GM12878 (cell line): ENCODE measurements at regions not wholly inside any gene's neighbourhood (a gene's known extent, or its start where the extent isn't known, plus 50 kb on each side); places are given as distances from the start of the nearest gene placed in this dataset.

Experiments
- ATAC-seq: fragments of 200-7000 bp; cut with Tn5 transposase; 3 replicates; pipeline ENCODE4 v1.9.1; 2020; ENCODE audit warnings: mild to moderate bottlenecking, moderate library complexity
- BruUV-seq: library from RNA; stranded (reverse); fragments of 400-500 nt; replicated peaks from 2 replicates; lab custom pipeline; 2021; lab: Mats Ljungman, UMichigan
- CTCF ChIA-PET: fragments of 300-600 bp; sonication (Branson Sonifier 250); formaldehyde crosslinking; extraction: SDS; loops from one replicate; lab custom pipeline; 2021; ENCODE audit warnings: inconsistent platforms; lab: Yijun Ruan, JAX
- POLR2A ChIA-PET: fragments of 350-600 bp; formaldehyde crosslinking; extraction: SDS; loops from one replicate; lab custom pipeline; 2021; ENCODE audit warnings: inconsistent platforms; lab: Charles Lee
- RAD21 ChIA-PET: fragments of 300-600 bp; sonication (Branson Sonifier 250); formaldehyde crosslinking; loops from one replicate; lab custom pipeline; 2023; ENCODE audit warnings: antibody characterized with exemption; ENCODE audit not compliant: unreplicated experiment; lab: Charles Lee
- SMC1A ChIA-PET: fragments of 300-600 bp; sonication (Branson Sonifier 250); formaldehyde crosslinking; loops from one replicate; lab custom pipeline; 2023; ENCODE audit not compliant: unreplicated experiment, uncharacterized antibody; lab: Charles Lee
- DNase-seq: peaks from one replicate; pipeline ENCODE4 v3.0.0-alpha.2; 2011; ENCODE audit warnings: low read depth, low spot score
- FAIRE-seq: peaks from 3 replicates; lab custom pipeline; 2011; peaks lifted over from hg19 to GRCh38; lab: Jason Lieb, UNC
- H2AFZ ChIP-seq: 2 replicates; pipeline ENCODE4 v1.6.0; 2011; ENCODE audit warnings: low read depth, low read length, control low read depth; ENCODE audit not compliant: control insufficient read depth
- H3K27ac ChIP-seq: 2 replicates; pipeline ENCODE4 v1.5.1; 2011; ENCODE audit warnings: control low read depth; ENCODE audit not compliant: control insufficient read depth, insufficient read depth
- H3K27me3 ChIP-seq, 2 experiments: replicated peaks in 1 of 2; 2 replicates each; pipeline versions ENCODE4 v1.6.0 to v1.6.1; 2011; ENCODE audit warnings: low read length in 1 of 2; ENCODE audit not compliant: control insufficient read depth in 2 of 2, insufficient read depth in 2 of 2
- H3K36me3 ChIP-seq, 2 experiments: 2 replicates each; pipeline ENCODE4 v1.5.1; 2011; ENCODE audit warnings: low read length in 1 of 2; ENCODE audit not compliant: control insufficient read depth in 2 of 2, insufficient read depth in 2 of 2
- H3K4me1 ChIP-seq: 2 replicates; pipeline ENCODE4 v1.6.1; 2011; ENCODE audit warnings: mild to moderate bottlenecking, low read length, moderate library complexity, mixed read lengths; ENCODE audit not compliant: control insufficient read depth, insufficient read depth
- H3K4me2 ChIP-seq: 2 replicates; pipeline ENCODE4 v1.6.0; 2011; ENCODE audit warnings: control low read depth; ENCODE audit not compliant: control insufficient read depth, insufficient read depth
- H3K4me3 ChIP-seq: fragments of 200-600 bp; sonication (generic); 2 replicates; pipeline ENCODE4 v1.5.1; 2016
- H3K79me2 ChIP-seq: 2 replicates; pipeline ENCODE4 v1.6.0; 2011; ENCODE audit warnings: low read length; ENCODE audit not compliant: control insufficient read depth, insufficient read depth
- H3K9ac ChIP-seq: 2 replicates; pipeline ENCODE4 v1.8.0; 2011; ENCODE audit warnings: low read length, control low read depth, mixed read lengths; ENCODE audit not compliant: control insufficient read depth, insufficient read depth
- H3K9me3 ChIP-seq: replicated peaks from 3 replicates; pipeline ENCODE4 v1.5.1; 2011; ENCODE audit warnings: mild to moderate bottlenecking, low read length; ENCODE audit not compliant: control insufficient read depth, insufficient read depth
- H4K20me1 ChIP-seq: 2 replicates; pipeline ENCODE4 v1.6.0; 2011; ENCODE audit not compliant: control insufficient read depth, insufficient read depth
- GABPA ChIP-seq: IDR thresholded peaks from 2 replicates; pipeline ENCODE4 v1.6.1; 2014; ENCODE audit warnings: antibody characterized with exemption, low read depth, mild to moderate bottlenecking, inconsistent platforms
- ZNF592 ChIP-seq: fragments of 450-650 bp; IDR thresholded peaks from 2 replicates; pipeline ENCODE4 v1.6.1; 2017; ENCODE audit warnings: mild to moderate bottlenecking, moderate library complexity
- WGBS: methylation state at CpG from one replicate; pipeline ENCODE4 v1.1.6; 2016; ENCODE audit warnings: low lambda C conversion rate; ENCODE audit not compliant: insufficient replicate concordance, insufficient coverage; ENCODE audit errors: missing lambda C conversion rate; 5-methylcytosine and 5-hydroxymethylcytosine counted together
- in situ Hi-C: fragments of 300-500 bp; cut with MboI; formaldehyde crosslinking; loops from 9 replicates; pipeline ENCODE4 v1.14.3; 2018; ENCODE audit warnings: mixed read lengths
- intact Hi-C: fragments of 100-400 bp; cut with micrococcal nuclease; formaldehyde crosslinking; loops from one replicate; pipeline ENCODE4 v1.14.2; 2022; ENCODE audit not compliant: unreplicated experiment

GRCh38 chr13:39159846-39160370 is 121.7 kb downstream of the NHLRC3 start:
- BruUV-seq: no TSS peak

More at GRCh38 chr13:39159846-39160370, 121.7 kb downstream of the NHLRC3 start:
- CTCF ChIA-PET: interaction anchor here (1.8 kb wide), 1 partner anchor 14 kb away, joined by 9 read pairs; no protein-coding TSS in a partner anchor
- no peak overlapping the region for H3K9ac ChIP-seq
- POLR2A ChIA-PET: no interaction called here
- no peak overlapping the region for H2AFZ ChIP-seq
- WGBS: 100% methylated on average over 1 of the region's 1 CpG
- no peaks in the 10 kb centered on the region for H3K4me1 ChIP-seq
- in situ Hi-C loops: no loop called here
- H3K4me3 ChIP-seq: no peak overlapping the region
- ATAC-seq (no peak), DNase-seq (no peak), FAIRE-seq (no peak)
- no peak overlapping the region for H3K27ac ChIP-seq
- no peaks in the 10 kb centered on the region for H3K36me3 ChIP-seq
- 0 out of 4 replicates have a peak, but pooled peaks cover 0 to 2% of the 10 kb centered on the region in 2 experiments for H3K27me3 ChIP-seq
- no peaks in the 10 kb centered on the region for H3K9me3 ChIP-seq
- TF ChIP-seq GABPA (no peak), ZNF592 (no peak)
- no peak overlapping the region for H3K4me2 ChIP-seq
- H3K79me2 ChIP-seq: no peaks in the 10 kb centered on the region
- intact Hi-C loops: no loop called here
- RAD21 ChIA-PET: interaction anchor here (1.4 kb wide), 1 partner anchor 105 kb away, joined by 3 read pairs; no protein-coding TSS in a partner anchor
- SMC1A ChIA-PET: interaction anchor here (1.2 to 1.8 kb wide), 5 partner anchors 10 to 452 kb away, joined by 3 to 5 read pairs (median 5); no protein-coding TSS in a partner anchor
- no peaks in the 10 kb centered on the region for H4K20me1 ChIP-seq
